NB4 (cell line): ENCODE measurements at regions not wholly inside any gene's neighbourhood (a gene's known extent, or its start where the extent isn't known, plus 50 kb on each side); places are given as distances from the start of the nearest gene placed in this dataset.

Source experiments
- DNase-seq: peaks from one replicate; pipeline ENCODE4 v3.0.0; 2010; ENCODE audit warnings: low read depth
- H3K4me3 ChIP-seq: one replicate; pipeline ENCODE4 v1.5.1; 2011; ENCODE audit warnings: mild to moderate bottlenecking, low read depth, low read length, moderate library complexity
- CTCF ChIP-seq: IDR thresholded peaks from one replicate; pipeline ENCODE4 v1.5.1; 2012; ENCODE audit warnings: low read depth, low read length
- MYC ChIP-seq: IDR thresholded peaks from 2 replicates; pipeline ENCODE4 v1.6.1; 2011; ENCODE audit warnings: low read depth, low read length
- POLR2A ChIP-seq: IDR thresholded peaks from 2 replicates; pipeline ENCODE4 v1.6.1; 2011; ENCODE audit warnings: mild to moderate bottlenecking; ENCODE audit not compliant: insufficient read length; ENCODE audit errors: extremely low read depth
- TF ChIP-seq, protein P1 (sequence below): IDR thresholded peaks from 2 replicates; pipeline ENCODE4 v1.6.1; 2011; ENCODE audit warnings: low read depth, low read length

GRCh38 chr2:59044736-59045135, 803.6 kb upstream of the FANCL start:
- DNase-seq, result no peak
- no peak overlapping the region for H3K4me3 ChIP-seq
- no peak for TF ChIP-seq CTCF
- no peak for TF ChIP-seq POLR2A
- TF ChIP-seq, protein P1, sequence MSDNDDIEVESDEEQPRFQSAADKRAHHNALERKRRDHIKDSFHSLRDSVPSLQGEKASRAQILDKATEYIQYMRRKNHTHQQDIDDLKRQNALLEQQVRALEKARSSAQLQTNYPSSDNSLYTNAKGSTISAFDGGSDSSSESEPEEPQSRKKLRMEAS, result no peak
- TF ChIP-seq MYC, result no peak

DNA sequence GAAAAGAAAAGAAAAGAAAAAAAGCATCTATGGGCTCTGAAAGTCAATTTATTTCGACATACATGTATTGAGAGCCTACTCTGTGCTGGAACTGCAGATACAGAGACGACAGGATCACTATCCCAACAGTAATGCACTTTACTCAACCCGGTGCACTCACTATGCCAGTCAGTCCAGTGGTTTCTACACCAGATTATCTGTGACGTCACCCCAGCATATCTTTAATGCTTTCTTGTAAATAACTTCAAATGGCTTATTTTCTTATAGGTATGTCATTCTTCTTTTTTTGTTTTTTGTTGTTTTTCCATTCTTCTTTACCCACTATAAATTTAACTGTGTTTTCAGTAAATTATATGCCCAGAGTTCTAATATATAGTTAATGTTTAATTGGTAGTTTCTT, 800.0 kb upstream of the FANCL start:
- DNase-seq, result no peak
- TF ChIP-seq, protein P1, result no peak
- no peak for TF ChIP-seq MYC
- no peak for TF ChIP-seq POLR2A
- no peak for TF ChIP-seq CTCF
- no peak overlapping the region for H3K4me3 ChIP-seq

GRCh38 chr2:59034837-59035236, 793.7 kb upstream of the FANCL start:
- TF ChIP-seq MYC (no peak), CTCF (no peak), POLR2A (no peak)
- TF ChIP-seq, protein P1, result no peak
- no peak overlapping the region for H3K4me3 ChIP-seq
- no peak for DNase-seq

- no peak for DNase-seq
- H3K4me3 ChIP-seq, result no peak overlapping the region
- no peak for TF ChIP-seq CTCF
- no peak for TF ChIP-seq MYC
- TF ChIP-seq, protein P1, result no peak
- TF ChIP-seq POLR2A, result no peak
These were observed 793.0 kb upstream of the FANCL start for GRCh38 chr2:59034106-59034505.

DNA sequence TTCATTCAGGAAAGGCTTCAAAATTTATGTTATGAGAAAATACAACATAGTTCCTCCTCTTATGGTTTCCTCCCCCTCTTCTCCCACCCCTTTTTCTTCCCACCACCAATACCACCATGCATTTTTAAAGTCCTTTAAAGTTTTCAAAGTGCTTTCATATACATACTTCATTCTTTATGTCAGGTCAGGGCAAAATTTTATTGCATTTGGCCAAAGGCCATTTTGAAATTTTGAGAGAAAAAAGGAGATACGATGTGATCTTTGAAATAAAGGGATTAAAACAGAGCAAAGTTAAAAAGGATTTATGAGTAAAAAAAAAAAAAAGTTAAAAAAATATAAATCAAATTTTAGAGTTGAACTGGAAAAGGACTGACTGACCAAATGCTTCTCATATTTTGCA, 792.5 kb upstream of the FANCL start:
- TF ChIP-seq POLR2A (no peak), CTCF (no peak), MYC (no peak)
- TF ChIP-seq, protein P1, result no peak
- DNase-seq, result no peak
- H3K4me3 ChIP-seq, result no peak overlapping the region

GRCh38 chr2:59032499-59032898, 791.4 kb upstream of the FANCL start:
- no peak overlapping the region for H3K4me3 ChIP-seq
- DNase-seq, result no peak
- no peak for TF ChIP-seq CTCF
- no peak for TF ChIP-seq POLR2A
- TF ChIP-seq, protein P1, result no peak
